Activated naive CD4-positive, alpha-beta T cell treated with anti-CD3 and anti-CD28 coated beads for 36 hours (primary cell): ENCODE measurements at regions not wholly inside any gene's neighbourhood (a gene's known extent, or its start where the extent isn't known, plus 50 kb on each side); places are given as distances from the start of the nearest gene placed in this dataset.

Experiments used
- CTCF ChIA-PET: fragments of 350-600 bp; sonication (Branson Sonifier 250); formaldehyde crosslinking; loops from one replicate; lab custom pipeline; 2021; ENCODE audit warnings: antibody characterized with exemption; lab: Charles Lee
- DNase-seq: peaks from one replicate; pipeline ENCODE4 v3.0.0-alpha.2; 2020
- H3K27ac Mint-ChIP-seq: one replicate; pipeline ENCODE4 v1.8.0; 2021; ENCODE audit warnings: mild to moderate bottlenecking, mixed read lengths
- H3K27me3 Mint-ChIP-seq: one replicate; pipeline ENCODE4 v1.8.0; 2021; ENCODE audit warnings: low read depth, mixed read lengths
- H3K36me3 Mint-ChIP-seq: one replicate; pipeline ENCODE4 v1.8.0; 2021; ENCODE audit warnings: low read depth, mixed read lengths
- H3K4me1 Mint-ChIP-seq: one replicate; pipeline ENCODE4 v1.8.0; 2021; ENCODE audit warnings: low read depth, mixed read lengths
- H3K4me3 Mint-ChIP-seq: one replicate; pipeline ENCODE4 v1.8.0; 2021; ENCODE audit warnings: mild to moderate bottlenecking, moderate library complexity, mixed read lengths
- H3K9me3 Mint-ChIP-seq: one replicate; pipeline ENCODE4 v1.8.0; 2021; ENCODE audit warnings: mixed read lengths
- intact Hi-C: fragments of 100-400 bp; cut with micrococcal nuclease; formaldehyde crosslinking; loops from one replicate; pipeline ENCODE4 v1.15.1; 2023

DNA sequence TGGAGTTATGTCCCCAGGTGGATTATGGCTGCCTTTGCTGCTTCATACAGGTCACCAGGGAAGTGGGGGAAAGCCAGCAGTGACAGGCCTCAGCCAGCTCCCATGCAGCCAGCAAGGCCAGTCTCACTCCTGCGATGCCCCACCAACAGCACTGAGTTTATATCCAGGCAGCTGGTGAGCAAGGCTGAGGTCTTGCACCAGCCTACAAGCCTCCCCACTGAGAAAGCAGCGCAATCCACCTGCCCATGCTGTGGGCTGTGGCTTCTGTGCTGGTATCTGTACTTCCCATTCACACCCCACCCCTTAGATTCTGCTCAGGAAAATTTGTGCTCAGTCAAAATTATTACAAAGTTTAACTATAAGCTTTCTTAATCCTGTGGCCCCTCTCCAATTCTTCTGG, 153.5 kb downstream of the HHIP start:
- no peaks in the 10 kb centered on the region for H3K27me3 Mint-ChIP-seq
- CTCF ChIA-PET: no interaction called here
- no peak overlapping the region for H3K4me3 Mint-ChIP-seq
- DNase-seq: no peak
- H3K9me3 Mint-ChIP-seq: peaks cover 14% of the 10 kb centered on the region
- H3K36me3 Mint-ChIP-seq: no peaks in the 10 kb centered on the region
- H3K27ac Mint-ChIP-seq: no peak overlapping the region
- H3K4me1 Mint-ChIP-seq: no peaks in the 10 kb centered on the region
- intact Hi-C loops: no loop called here

DNA sequence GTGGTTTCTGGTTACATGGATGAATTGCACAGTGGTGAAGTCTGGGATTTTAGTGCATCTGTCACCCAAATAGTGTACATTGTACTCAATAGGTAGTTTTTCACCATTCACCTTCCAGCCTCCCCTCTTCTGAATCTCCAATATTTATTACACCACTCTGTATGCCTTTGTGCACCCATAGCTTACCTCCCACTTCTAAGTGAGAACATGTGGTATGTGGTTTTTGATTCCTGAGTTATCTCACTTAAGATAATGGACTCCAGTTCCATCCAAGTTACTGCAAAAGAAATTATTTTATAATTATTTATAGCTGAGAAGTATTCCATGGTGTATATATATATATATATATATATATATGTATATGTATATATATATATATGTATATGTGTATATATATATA, 155.8 kb downstream of the HHIP start:
- H3K9me3 Mint-ChIP-seq: peaks cover 8% of the 10 kb centered on the region
- H3K4me3 Mint-ChIP-seq: no peak overlapping the region
- CTCF ChIA-PET: interaction anchor here (0.7 kb wide), 1 partner anchor 19 kb away, joined by 6 read pairs; no protein-coding TSS in a partner anchor
- no peaks in the 10 kb centered on the region for H3K4me1 Mint-ChIP-seq
- no peaks in the 10 kb centered on the region for H3K27me3 Mint-ChIP-seq
- intact Hi-C loops: no loop called here
- no peak for DNase-seq
- no peak overlapping the region for H3K27ac Mint-ChIP-seq
- H3K36me3 Mint-ChIP-seq: no peaks in the 10 kb centered on the region

DNA sequence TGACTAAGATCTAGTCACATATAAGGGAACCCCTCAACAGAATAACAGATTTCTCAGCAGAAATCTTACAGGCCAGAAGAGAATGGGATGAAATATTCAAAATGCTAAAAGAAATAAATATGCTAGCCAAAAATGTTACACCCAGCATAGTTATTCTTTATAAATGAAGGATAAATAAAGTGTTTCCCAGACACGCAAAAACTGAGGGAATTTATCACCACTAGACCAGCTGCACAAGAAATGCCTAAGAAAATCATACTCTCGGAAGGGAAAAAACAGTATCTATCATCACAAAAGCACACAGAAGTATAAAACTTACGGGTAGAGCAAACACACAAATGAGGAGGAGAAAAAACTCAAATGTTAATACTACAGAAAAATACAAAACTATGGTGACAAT, 162.1 kb downstream of the HHIP start:
- no peak overlapping the region for H3K27ac Mint-ChIP-seq
- CTCF ChIA-PET: no interaction called here
- no peaks in the 10 kb centered on the region for H3K4me1 Mint-ChIP-seq
- H3K27me3 Mint-ChIP-seq: no peaks in the 10 kb centered on the region
- peaks cover 22% of the 10 kb centered on the region for H3K9me3 Mint-ChIP-seq
- DNase-seq: no peak
- H3K36me3 Mint-ChIP-seq: no peaks in the 10 kb centered on the region
- intact Hi-C loops: no loop called here
- no peak overlapping the region for H3K4me3 Mint-ChIP-seq

- intact Hi-C loops: no loop called here
- Mint-ChIP-seq H3K27me3 (no peaks in the 10 kb centered on the region), H3K4me1 (no peaks in the 10 kb centered on the region), H3K4me3 (no peak overlapping the region), H3K27ac (no peak overlapping the region), H3K9me3 (peaks cover 24% of the 10 kb centered on the region), H3K36me3 (no peaks in the 10 kb centered on the region)
- DNase-seq: no peak
- CTCF ChIA-PET: no interaction called here
Observed at GRCh38 chr4:144809056-144809640, 163.2 kb downstream of the HHIP start.

- H3K4me3 Mint-ChIP-seq: no peak overlapping the region
- H3K36me3 Mint-ChIP-seq: no peaks in the 10 kb centered on the region
- CTCF ChIA-PET: no interaction called here
Observed at GRCh38 chr4:144816668-144817067, 170.7 kb downstream of the HHIP start.

DNA sequence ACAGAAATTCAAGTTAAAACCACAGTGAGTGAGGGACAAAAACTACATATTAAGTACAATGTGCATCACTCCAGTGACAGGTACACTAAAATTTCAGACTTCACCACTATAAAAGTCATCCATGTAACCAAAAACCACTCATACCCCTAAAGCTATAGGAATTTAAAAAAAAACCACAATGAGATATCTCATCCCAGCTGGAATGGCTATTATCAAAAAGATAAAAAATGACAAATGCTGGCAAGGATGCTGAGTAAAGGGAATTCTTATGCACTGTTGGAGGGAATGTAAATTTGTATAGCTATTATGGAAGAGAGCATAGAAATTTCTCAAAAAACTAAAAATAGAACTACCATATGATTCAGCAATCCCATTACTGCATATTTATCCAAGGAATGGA, 171.1 kb downstream of the HHIP start:
- Mint-ChIP-seq H3K36me3 (no peaks in the 10 kb centered on the region), H3K4me1 (no peaks in the 10 kb centered on the region), H3K27me3 (no peaks in the 10 kb centered on the region), H3K27ac (no peak overlapping the region), H3K4me3 (no peak overlapping the region), H3K9me3 (peaks cover 7% of the 10 kb centered on the region)
- CTCF ChIA-PET: no interaction called here
- DNase-seq: no peak
- intact Hi-C loops: no loop called here

More at GRCh38 chr4:144816668-144817067, 170.7 kb downstream of the HHIP start:
- intact Hi-C loops: no loop called here
- peaks cover 7% of the 10 kb centered on the region for H3K9me3 Mint-ChIP-seq
- no peaks in the 10 kb centered on the region for H3K4me1 Mint-ChIP-seq
- no peak for DNase-seq
- no peak overlapping the region for H3K27ac Mint-ChIP-seq
- no peaks in the 10 kb centered on the region for H3K27me3 Mint-ChIP-seq

- Mint-ChIP-seq H3K9me3 (peaks cover 6% of the 10 kb centered on the region), H3K27me3 (no peaks in the 10 kb centered on the region)
- CTCF ChIA-PET: no interaction called here
Observed at GRCh38 chr4:144818136-144818535, 172.2 kb downstream of the HHIP start.

GRCh38 chr4:144819591-144819990, 173.6 kb downstream of the HHIP start:
- Mint-ChIP-seq H3K27ac (no peak overlapping the region), H3K4me1 (no peaks in the 10 kb centered on the region), H3K9me3 (peaks cover 6% of the 10 kb centered on the region), H3K36me3 (no peaks in the 10 kb centered on the region), H3K4me3 (no peak overlapping the region), H3K27me3 (no peaks in the 10 kb centered on the region)
- intact Hi-C loops: no loop called here
- no peak for DNase-seq
- CTCF ChIA-PET: no interaction called here

More at GRCh38 chr4:144818136-144818535, 172.2 kb downstream of the HHIP start:
- H3K27ac Mint-ChIP-seq: no peak overlapping the region
- no peaks in the 10 kb centered on the region for H3K4me1 Mint-ChIP-seq
- H3K4me3 Mint-ChIP-seq: no peak overlapping the region
- DNase-seq: no peak
- intact Hi-C loops: no loop called here
- H3K36me3 Mint-ChIP-seq: no peaks in the 10 kb centered on the region

DNA sequence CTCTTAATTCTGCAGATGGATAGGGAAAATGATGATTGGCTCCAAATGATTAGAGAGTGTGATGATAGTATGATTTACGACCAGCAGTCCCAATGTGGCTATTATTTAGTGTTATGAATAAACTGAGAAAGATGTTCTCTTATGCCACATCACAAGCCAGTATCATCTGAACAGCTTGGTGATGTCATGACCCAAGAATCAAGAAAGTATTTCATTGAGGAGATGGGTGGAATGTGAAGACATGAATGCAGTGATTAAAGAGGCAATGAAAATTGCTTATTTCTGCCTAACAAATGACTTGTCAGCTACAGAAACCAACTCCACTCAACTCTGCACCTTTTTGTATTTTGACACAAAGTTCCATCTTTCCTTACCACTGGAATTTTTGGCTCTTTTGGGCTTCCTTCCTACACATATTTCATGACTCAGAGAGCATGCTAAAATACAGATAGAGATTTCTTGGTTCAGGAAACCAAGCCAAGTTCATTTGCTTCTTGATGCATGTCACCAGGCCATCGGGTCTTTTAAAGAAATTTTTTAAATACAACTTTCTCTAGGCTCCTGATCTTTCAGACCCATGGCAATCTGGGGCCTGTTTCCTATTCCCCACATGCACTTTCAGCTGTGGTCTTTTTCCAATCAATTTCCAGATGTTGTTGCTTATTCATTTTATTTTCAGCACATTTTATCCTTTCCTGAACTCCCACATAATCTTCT, 174.2 kb downstream of the HHIP start:
- H3K4me1 Mint-ChIP-seq: no peaks in the 10 kb centered on the region
- no peaks in the 10 kb centered on the region for H3K36me3 Mint-ChIP-seq
- intact Hi-C loops: no loop called here
- no peak overlapping the region for H3K4me3 Mint-ChIP-seq
- no peak overlapping the region for H3K27ac Mint-ChIP-seq
- peaks cover 6% of the 10 kb centered on the region for H3K9me3 Mint-ChIP-seq
- CTCF ChIA-PET: no interaction called here
- DNase-seq: no peak
- H3K27me3 Mint-ChIP-seq: no peaks in the 10 kb centered on the region

- no peak overlapping the region for H3K27ac Mint-ChIP-seq
- no peak for DNase-seq
- H3K4me3 Mint-ChIP-seq: no peak overlapping the region
- CTCF ChIA-PET: no interaction called here
- H3K9me3 Mint-ChIP-seq: peaks cover 6% of the 10 kb centered on the region
- H3K36me3 Mint-ChIP-seq: no peaks in the 10 kb centered on the region
- no peaks in the 10 kb centered on the region for H3K27me3 Mint-ChIP-seq
- no peaks in the 10 kb centered on the region for H3K4me1 Mint-ChIP-seq
- intact Hi-C loops: no loop called here
Observed at GRCh38 chr4:144820728-144821085, 174.8 kb downstream of the HHIP start.

DNA sequence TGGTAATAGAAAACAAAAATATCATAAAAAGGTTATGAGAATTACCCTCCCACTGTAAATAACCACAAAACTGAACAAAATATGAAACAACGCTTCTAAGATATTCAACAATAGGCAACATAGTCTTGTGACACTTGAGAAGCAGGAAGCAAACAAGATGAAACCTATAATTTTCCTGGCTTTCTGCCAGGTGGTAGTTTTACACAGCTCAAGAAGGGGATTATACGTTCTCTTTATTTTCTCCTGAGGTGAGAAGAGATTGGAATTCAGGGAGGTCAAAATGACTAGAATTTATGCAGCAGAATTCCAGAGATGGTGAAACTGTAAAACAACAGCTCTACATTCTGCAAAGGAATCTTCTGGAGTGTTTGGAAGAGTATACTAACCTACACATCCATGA, 186.0 kb downstream of the HHIP start:
- H3K4me1 Mint-ChIP-seq: no peaks in the 10 kb centered on the region
- no peaks in the 10 kb centered on the region for H3K27me3 Mint-ChIP-seq
- H3K36me3 Mint-ChIP-seq: no peaks in the 10 kb centered on the region
- intact Hi-C loops: no loop called here
- H3K27ac Mint-ChIP-seq: no peak overlapping the region
- H3K4me3 Mint-ChIP-seq: no peak overlapping the region
- no peaks in the 10 kb centered on the region for H3K9me3 Mint-ChIP-seq
- CTCF ChIA-PET: no interaction called here
- DNase-seq: no peak

DNA sequence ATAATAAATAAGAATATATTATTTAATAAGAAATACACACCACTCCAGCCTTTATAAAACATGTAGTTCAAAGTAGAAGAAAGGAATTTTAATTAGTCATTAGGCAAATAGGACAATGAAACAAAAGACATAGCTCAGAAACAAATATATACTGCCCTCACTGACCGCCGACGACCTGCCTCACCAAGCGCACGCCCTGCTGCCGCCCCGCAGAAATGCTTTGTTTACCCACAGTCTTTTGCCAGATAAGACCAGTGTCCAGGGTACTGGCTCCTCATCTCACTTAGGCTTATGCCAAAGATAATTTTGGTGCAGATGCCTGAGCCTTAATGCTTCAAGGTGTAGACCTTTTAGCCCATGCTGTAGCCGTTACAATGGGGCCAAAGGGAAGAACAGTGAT, 199.5 kb downstream of the HHIP start:
- intact Hi-C loops: no loop called here
- no peak overlapping the region for H3K27ac Mint-ChIP-seq
- no peak for DNase-seq
- CTCF ChIA-PET: interaction anchor here (0.6 kb wide), 1 partner anchor 43 kb away, joined by 3 read pairs; no protein-coding TSS in a partner anchor
- no peaks in the 10 kb centered on the region for H3K4me1 Mint-ChIP-seq
- H3K36me3 Mint-ChIP-seq: no peaks in the 10 kb centered on the region
- H3K27me3 Mint-ChIP-seq: no peaks in the 10 kb centered on the region
- peaks cover 7% of the 10 kb centered on the region for H3K9me3 Mint-ChIP-seq
- no peak overlapping the region for H3K4me3 Mint-ChIP-seq

DNA sequence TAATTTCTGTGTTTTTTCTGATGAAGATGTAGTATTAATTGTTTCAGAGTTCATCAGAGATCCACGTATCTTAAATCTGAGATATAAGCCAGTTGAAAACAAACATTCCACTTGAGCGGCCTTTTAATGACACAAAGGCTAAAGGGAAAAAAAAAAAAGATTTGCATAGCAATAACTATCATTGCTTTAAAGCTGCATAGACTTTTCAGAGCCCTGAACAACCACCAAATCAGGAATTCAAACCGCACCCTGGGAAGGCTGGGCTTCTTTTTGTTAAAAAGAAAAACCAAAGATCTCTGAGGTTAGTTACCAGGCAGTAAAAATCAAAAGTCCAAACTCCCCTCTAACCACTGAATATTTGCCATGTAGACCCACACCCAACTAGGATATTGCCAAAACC, 206.0 kb downstream of the HHIP start:
- no peak for DNase-seq
- CTCF ChIA-PET: no interaction called here
- Mint-ChIP-seq H3K27me3 (no peaks in the 10 kb centered on the region), H3K36me3 (no peaks in the 10 kb centered on the region), H3K4me3 (no peak overlapping the region), H3K4me1 (no peaks in the 10 kb centered on the region), H3K27ac (no peak overlapping the region), H3K9me3 (no peaks in the 10 kb centered on the region)
- intact Hi-C loops: no loop called here
